ENCODE measurements at regions not wholly inside any gene's neighbourhood (a gene's known extent, or its start where the extent isn't known, plus 50 kb on each side); places are given as distances from the start of the nearest gene placed in this dataset.

DNA sequence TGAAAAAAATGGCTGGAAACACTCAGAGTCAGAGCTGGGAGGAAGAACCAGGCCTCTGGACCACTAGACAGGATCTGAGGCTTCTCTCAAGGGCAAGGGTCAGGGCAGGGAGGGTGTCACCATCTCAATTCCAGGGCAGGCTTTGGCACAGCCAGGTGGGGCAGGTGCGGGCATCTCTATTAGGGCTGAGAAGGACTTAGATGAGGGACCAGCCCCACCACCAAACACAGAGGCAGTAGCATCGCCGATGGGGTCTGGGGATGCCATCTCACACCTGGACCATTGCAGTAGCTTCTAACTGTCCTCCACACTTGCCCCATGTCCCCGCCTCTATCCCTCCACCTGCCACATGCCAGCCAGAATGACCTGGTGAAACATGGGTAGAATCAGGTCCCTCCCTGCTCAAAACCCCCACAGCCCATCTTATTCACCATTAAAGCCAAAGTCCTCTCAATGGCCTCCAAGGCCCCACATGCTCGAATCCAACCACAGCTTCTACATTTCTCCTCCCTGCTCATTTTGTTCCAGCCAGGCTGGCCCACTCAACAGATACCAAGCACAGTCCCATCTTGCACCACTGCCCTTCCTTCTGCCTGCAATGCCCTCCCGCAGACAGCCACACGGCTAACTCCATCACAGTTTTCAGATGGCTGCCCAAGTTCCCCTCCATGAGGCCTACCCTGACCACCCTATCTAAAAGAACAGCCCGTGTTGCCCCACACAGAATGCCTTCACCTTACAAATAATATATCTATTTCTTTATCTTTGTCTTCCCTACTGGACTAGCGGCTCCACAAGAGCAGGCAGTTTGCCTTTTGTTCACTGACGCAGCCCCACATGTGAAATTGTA lies 177.4 kb downstream of the SMAD2 start:
- DNase-seq (ENCODE audit: low read depth, low spot score) (no peak), FAIRE-seq (no peak)
- no peak overlapping the region for H3K27ac ChIP-seq (ENCODE audit: insufficient read depth, low read depth, low read length)
- H2AFZ ChIP-seq (ENCODE audit: low read depth, low read length) = no peak overlapping the region
- H4K20me1 ChIP-seq (replicated peaks; ENCODE audit: control insufficient read depth, extremely low read depth, insufficient read depth, low read length) = no peaks in the 10 kb centered on the region
- H3K4me1 ChIP-seq (ENCODE audit: control insufficient read depth, extremely low read depth, insufficient read depth, low read length) = no peaks in the 10 kb centered on the region
- H3K79me2 ChIP-seq (ENCODE audit: control insufficient read depth, insufficient read depth, low read length) = no peaks in the 10 kb centered on the region
- H3K36me3 ChIP-seq (ENCODE audit: control insufficient read depth in 2 of 2, extremely low read depth in 1 of 2, insufficient read depth in 2 of 2, low read length in 2 of 2) = no peaks in the 10 kb centered on the region
- intact Hi-C loops (cut with micrococcal nuclease) = no loop called here
- dilution Hi-C loops (cut with MboI; ENCODE audit: extremely low pct_ligation_motif_present, low sequenced_read_pairs) = no loop called here
- H3K4me3 ChIP-seq (replicated peaks in 1 of 3; ENCODE audit: insufficient read depth in 1 of 3, low read depth in 1 of 3, low read length in 3 of 3) = no peak overlapping the region
- TF ChIP-seq MYC (IDR thresholded peaks at IDR 0.05; ENCODE audit: low read depth, low read length) (no peak), EZH2 (IDR thresholded peaks at IDR 0.05; ENCODE audit: borderline replicate concordance, low read depth, low read length, severe bottlenecking) (no peak), POLR2A (IDR thresholded peaks at IDR 0.05; ENCODE audit: low read depth, low read length) (no peak), FOS (IDR thresholded peaks at IDR 0.05; ENCODE audit: borderline replicate concordance, insufficient read depth, low read length) (no peak), GATA2 (IDR thresholded peaks at IDR 0.05; ENCODE audit: insufficient read depth, insufficient read length, low read depth, low read length) (no peak), POLR2AphosphoS5 (IDR thresholded peaks at IDR 0.05; ENCODE audit: insufficient read depth, low read depth, low read length) (no peak), JUN (IDR thresholded peaks at IDR 0.05; ENCODE audit: borderline replicate concordance, insufficient read depth, insufficient read length, low read depth) (no peak)
- TF ChIP-seq, protein P1, sequence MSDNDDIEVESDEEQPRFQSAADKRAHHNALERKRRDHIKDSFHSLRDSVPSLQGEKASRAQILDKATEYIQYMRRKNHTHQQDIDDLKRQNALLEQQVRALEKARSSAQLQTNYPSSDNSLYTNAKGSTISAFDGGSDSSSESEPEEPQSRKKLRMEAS (IDR thresholded peaks at IDR 0.05; ENCODE audit: insufficient read depth, insufficient read length) = no peak
- TF ChIP-seq, protein P2, sequence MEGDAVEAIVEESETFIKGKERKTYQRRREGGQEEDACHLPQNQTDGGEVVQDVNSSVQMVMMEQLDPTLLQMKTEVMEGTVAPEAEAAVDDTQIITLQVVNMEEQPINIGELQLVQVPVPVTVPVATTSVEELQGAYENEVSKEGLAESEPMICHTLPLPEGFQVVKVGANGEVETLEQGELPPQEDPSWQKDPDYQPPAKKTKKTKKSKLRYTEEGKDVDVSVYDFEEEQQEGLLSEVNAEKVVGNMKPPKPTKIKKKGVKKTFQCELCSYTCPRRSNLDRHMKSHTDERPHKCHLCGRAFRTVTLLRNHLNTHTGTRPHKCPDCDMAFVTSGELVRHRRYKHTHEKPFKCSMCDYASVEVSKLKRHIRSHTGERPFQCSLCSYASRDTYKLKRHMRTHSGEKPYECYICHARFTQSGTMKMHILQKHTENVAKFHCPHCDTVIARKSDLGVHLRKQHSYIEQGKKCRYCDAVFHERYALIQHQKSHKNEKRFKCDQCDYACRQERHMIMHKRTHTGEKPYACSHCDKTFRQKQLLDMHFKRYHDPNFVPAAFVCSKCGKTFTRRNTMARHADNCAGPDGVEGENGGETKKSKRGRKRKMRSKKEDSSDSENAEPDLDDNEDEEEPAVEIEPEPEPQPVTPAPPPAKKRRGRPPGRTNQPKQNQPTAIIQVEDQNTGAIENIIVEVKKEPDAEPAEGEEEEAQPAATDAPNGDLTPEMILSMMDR (IDR thresholded peaks at IDR 0.05; ENCODE audit: extremely low read depth in 1 of 2, insufficient read depth in 1 of 2, low read depth in 1 of 2, low read length in 2 of 2) = no peak
- H3K27me3 ChIP-seq (ENCODE audit: control insufficient read depth in 2 of 2, insufficient read depth in 2 of 2, low read length in 2 of 2) = no peaks in the 10 kb centered on the region
- H3K9ac ChIP-seq (replicated peaks; ENCODE audit: extremely low read depth, insufficient read depth, low read length) = no peak overlapping the region
- no peaks in the 10 kb centered on the region for H3K9me3 ChIP-seq (replicated peaks; ENCODE audit: control insufficient read depth, insufficient read depth, low read length)
- no TSS peak for BruUV-seq (replicated peaks)
- ChIA-PET POLR2A (no interaction called here), CTCF (interaction anchor here (1.1 to 4.2 kb wide), 3 partner anchors 10 to 702 kb away, joined by 4 to 26 read pairs (median 6); no protein-coding TSS in a partner anchor)
- H3K4me2 ChIP-seq (ENCODE audit: insufficient read depth, low read length) = no peak overlapping the region
- no peaks in the 10 kb centered on the region for H3K9me1 ChIP-seq (replicated peaks; ENCODE audit: control insufficient read depth, extremely low read depth, insufficient read depth, low read length)
